Skeletal muscle satellite cell (primary cell): ENCODE measurements at regions not wholly inside any gene's neighbourhood (a gene's known extent, or its start where the extent isn't known, plus 50 kb on each side); places are given as distances from the start of the nearest gene placed in this dataset.

ENCODE experiments used
- H3K27me3 ChIP-seq: 2 replicates; pipeline ENCODE4 v1.7.0; 2013; ENCODE audit warnings: low read length; ENCODE audit not compliant: control insufficient read depth, insufficient read depth
- H3K36me3 ChIP-seq: 2 replicates; pipeline ENCODE4 v1.7.0; 2013; ENCODE audit warnings: mild to moderate bottlenecking, control low read depth, low read length; ENCODE audit not compliant: insufficient read depth
- H3K4me1 ChIP-seq: 2 replicates; pipeline ENCODE4 v1.7.0; 2013; ENCODE audit warnings: low read length; ENCODE audit not compliant: control insufficient read depth, insufficient read depth
- H3K4me2 ChIP-seq: 2 replicates; pipeline ENCODE4 v1.7.0; 2013; ENCODE audit warnings: mild to moderate bottlenecking, low read length
- H3K4me3 ChIP-seq: 2 replicates; pipeline ENCODE4 v1.7.0; 2013; ENCODE audit warnings: low read length
- H3K9ac ChIP-seq: 2 replicates; pipeline ENCODE4 v1.7.0; 2013; ENCODE audit warnings: mild to moderate bottlenecking, low read depth, low read length, moderate library complexity
- H3K9me3 ChIP-seq: replicated peaks from 2 replicates; pipeline ENCODE4 v1.7.0; 2013; ENCODE audit warnings: mild to moderate bottlenecking, control low read depth, low read length

DNA sequence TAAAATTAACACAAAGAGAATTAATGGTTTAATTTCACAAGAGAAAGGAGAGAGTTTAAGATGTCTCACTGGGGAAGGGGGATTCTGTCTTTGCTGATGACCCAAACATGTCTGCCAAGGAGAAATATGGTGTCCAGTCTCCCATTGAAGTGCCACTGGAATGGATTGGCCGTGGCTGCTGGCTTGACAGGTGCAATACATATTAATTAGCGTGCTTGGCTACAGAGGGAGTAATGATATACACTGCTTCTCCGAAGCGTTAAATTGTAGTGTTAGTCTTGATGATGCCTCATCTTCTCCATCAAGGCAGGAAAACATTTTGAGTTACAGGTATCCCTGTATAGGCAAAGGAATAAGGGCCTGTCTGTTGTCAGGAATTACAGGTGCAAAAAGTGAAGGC is 393.4 kb upstream of the TMPO start:
- Histone ChIP-seq H3K9ac (no peak overlapping the region), H3K4me3 (no peak overlapping the region), H3K4me1 (no peaks in the 10 kb centered on the region), H3K4me2 (no peak overlapping the region), H3K27me3 (no peaks in the 10 kb centered on the region), H3K36me3 (no peaks in the 10 kb centered on the region), H3K9me3 (no peaks in the 10 kb centered on the region)

GRCh38 chr12:98123021-98123461 is 392.3 kb upstream of the TMPO start:
- no peaks in the 10 kb centered on the region for H3K4me1 ChIP-seq
- no peak overlapping the region for H3K4me2 ChIP-seq
- H3K4me3 ChIP-seq: no peak overlapping the region
- no peaks in the 10 kb centered on the region for H3K9me3 ChIP-seq
- H3K36me3 ChIP-seq: no peaks in the 10 kb centered on the region
- H3K27me3 ChIP-seq: no peaks in the 10 kb centered on the region
- no peak overlapping the region for H3K9ac ChIP-seq

- no peak overlapping the region for H3K4me3 ChIP-seq
- no peak overlapping the region for H3K9ac ChIP-seq
- no peaks in the 10 kb centered on the region for H3K9me3 ChIP-seq
- no peaks in the 10 kb centered on the region for H3K36me3 ChIP-seq
- no peaks in the 10 kb centered on the region for H3K27me3 ChIP-seq
- H3K4me1 ChIP-seq: no peaks in the 10 kb centered on the region
- no peak overlapping the region for H3K4me2 ChIP-seq
These were observed 388.6 kb upstream of the TMPO start for GRCh38 chr12:98126637-98127335.

- no peaks in the 10 kb centered on the region for H3K9me3 ChIP-seq
- H3K4me3 ChIP-seq: no peak overlapping the region
These were observed 388.1 kb upstream of the TMPO start for GRCh38 chr12:98127336-98127679.

GRCh38 chr12:98127854-98128253 is 387.5 kb upstream of the TMPO start:
- H3K9me3 ChIP-seq: no peaks in the 10 kb centered on the region
- H3K9ac ChIP-seq: no peak overlapping the region
- no peaks in the 10 kb centered on the region for H3K4me1 ChIP-seq
- H3K27me3 ChIP-seq: no peaks in the 10 kb centered on the region
- no peaks in the 10 kb centered on the region for H3K36me3 ChIP-seq
- no peak overlapping the region for H3K4me3 ChIP-seq
- no peak overlapping the region for H3K4me2 ChIP-seq

More at GRCh38 chr12:98127336-98127679, 388.1 kb upstream of the TMPO start:
- no peaks in the 10 kb centered on the region for H3K36me3 ChIP-seq
- H3K9ac ChIP-seq: no peak overlapping the region
- H3K4me1 ChIP-seq: no peaks in the 10 kb centered on the region
- no peaks in the 10 kb centered on the region for H3K27me3 ChIP-seq
- H3K4me2 ChIP-seq: no peak overlapping the region

DNA sequence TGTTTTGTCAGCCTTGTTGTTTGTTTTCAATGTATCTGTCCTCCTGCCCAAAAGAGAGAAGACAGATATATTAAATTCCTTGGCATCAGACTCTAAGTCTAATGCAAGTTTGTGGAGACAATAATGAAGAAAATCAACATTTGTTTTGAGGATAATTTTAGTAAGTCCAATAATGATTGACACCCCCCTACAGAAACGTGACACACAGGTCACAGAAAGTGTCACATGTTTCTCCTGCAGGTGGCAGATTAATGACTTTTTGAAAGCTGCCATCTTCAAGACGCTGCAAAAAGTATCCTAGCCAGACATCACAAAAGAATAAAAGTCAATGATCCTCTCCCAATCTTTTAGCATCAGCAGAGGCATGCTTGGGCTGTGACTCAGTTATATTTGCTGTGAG is 378.8 kb upstream of the TMPO start:
- Histone ChIP-seq H3K4me3 (no peak overlapping the region), H3K27me3 (no peaks in the 10 kb centered on the region), H3K9me3 (no peaks in the 10 kb centered on the region), H3K4me1 (no peaks in the 10 kb centered on the region), H3K4me2 (no peak overlapping the region), H3K36me3 (no peaks in the 10 kb centered on the region), H3K9ac (no peak overlapping the region)

DNA sequence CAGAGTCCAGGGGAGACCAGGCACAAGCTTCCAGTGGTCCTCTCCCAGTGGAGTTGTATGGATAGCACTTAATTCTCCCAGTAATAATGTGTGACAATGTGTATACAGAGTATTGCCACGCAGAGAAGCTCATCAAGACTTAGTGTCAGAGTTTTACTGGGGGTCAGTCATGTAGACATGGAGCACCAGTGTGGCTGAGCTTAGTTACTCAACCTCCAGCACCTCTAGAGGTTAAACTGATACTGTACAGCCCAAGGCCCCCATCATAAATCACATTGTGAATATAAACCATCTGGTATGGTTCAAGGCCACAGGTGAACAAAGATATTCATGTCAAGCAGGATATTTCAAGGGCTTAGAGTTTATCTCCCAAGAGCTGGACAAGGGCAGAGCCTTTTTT is 378.1 kb upstream of the TMPO start:
- no peaks in the 10 kb centered on the region for H3K27me3 ChIP-seq
- H3K4me1 ChIP-seq: no peaks in the 10 kb centered on the region
- no peak overlapping the region for H3K9ac ChIP-seq
- H3K36me3 ChIP-seq: no peaks in the 10 kb centered on the region
- no peaks in the 10 kb centered on the region for H3K9me3 ChIP-seq
- H3K4me2 ChIP-seq: no peak overlapping the region
- H3K4me3 ChIP-seq: no peak overlapping the region

DNA sequence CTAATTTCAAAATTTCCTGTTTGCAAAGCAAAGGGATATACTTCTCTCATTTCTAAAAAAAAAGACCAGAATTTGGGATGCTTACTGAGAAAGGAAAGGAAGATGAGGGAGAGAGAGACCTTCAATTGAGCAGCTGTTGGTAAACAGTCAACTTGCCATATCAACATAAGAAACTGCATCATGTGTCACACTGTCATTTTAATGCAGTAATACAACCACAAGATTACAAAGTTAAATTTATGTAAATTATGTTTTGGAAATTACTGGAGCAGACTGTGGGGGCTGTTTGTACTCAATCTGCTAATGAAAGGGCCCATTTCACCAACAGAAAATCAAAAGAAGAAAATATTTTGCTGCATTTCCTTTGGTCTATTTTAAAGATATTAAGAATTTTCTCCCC is 370.4 kb upstream of the TMPO start:
- Histone ChIP-seq H3K9me3 (no peaks in the 10 kb centered on the region), H3K4me3 (no peak overlapping the region), H3K9ac (no peak overlapping the region), H3K4me1 (no peaks in the 10 kb centered on the region), H3K36me3 (no peaks in the 10 kb centered on the region), H3K4me2 (no peak overlapping the region), H3K27me3 (no peaks in the 10 kb centered on the region)

- H3K9ac ChIP-seq: no peak overlapping the region
- no peak overlapping the region for H3K4me2 ChIP-seq
- H3K36me3 ChIP-seq: no peaks in the 10 kb centered on the region
- H3K4me1 ChIP-seq: no peaks in the 10 kb centered on the region
- no peaks in the 10 kb centered on the region for H3K27me3 ChIP-seq
- no peak overlapping the region for H3K4me3 ChIP-seq
- H3K9me3 ChIP-seq: no peaks in the 10 kb centered on the region
These were observed 369.3 kb upstream of the TMPO start for GRCh38 chr12:98146043-98146442.

GRCh38 chr12:98146487-98146886 is 368.9 kb upstream of the TMPO start:
- no peak overlapping the region for H3K9ac ChIP-seq
- H3K4me1 ChIP-seq: no peaks in the 10 kb centered on the region
- H3K4me3 ChIP-seq: no peak overlapping the region
- H3K27me3 ChIP-seq: no peaks in the 10 kb centered on the region
- H3K36me3 ChIP-seq: no peaks in the 10 kb centered on the region
- no peaks in the 10 kb centered on the region for H3K9me3 ChIP-seq
- H3K4me2 ChIP-seq: no peak overlapping the region

- no peaks in the 10 kb centered on the region for H3K4me1 ChIP-seq
These were observed 366.1 kb upstream of the TMPO start for GRCh38 chr12:98149270-98149669.

GRCh38 chr12:98149691-98150210 is 365.6 kb upstream of the TMPO start:
- peaks cover 2% of the 10 kb centered on the region for H3K27me3 ChIP-seq
- H3K4me1 ChIP-seq: no peaks in the 10 kb centered on the region
- no peaks in the 10 kb centered on the region for H3K36me3 ChIP-seq
- no peaks in the 10 kb centered on the region for H3K9me3 ChIP-seq
- H3K4me3 ChIP-seq: no peak overlapping the region
- no peak overlapping the region for H3K9ac ChIP-seq
- H3K4me2 ChIP-seq: no peak overlapping the region

More at GRCh38 chr12:98149270-98149669, 366.1 kb upstream of the TMPO start:
- Histone ChIP-seq H3K4me2 (no peak overlapping the region), H3K27me3 (peaks cover 2% of the 10 kb centered on the region), H3K9me3 (no peaks in the 10 kb centered on the region), H3K4me3 (no peak overlapping the region), H3K9ac (no peak overlapping the region), H3K36me3 (no peaks in the 10 kb centered on the region)
